ENCODE measurements at regions not wholly inside any gene's neighbourhood (a gene's known extent, or its start where the extent isn't known, plus 50 kb on each side); places are given as distances from the start of the nearest gene placed in this dataset.
A peak's percentile ranks its signal among the peaks of the same experiment; 100 is the strongest.

GRCh38 chr6:115398607-115399006, 662.1 kb downstream of the FRK start:
- DNase-seq, result no peak

GRCh38 chr6:115396112-115396906, 664.4 kb downstream of the FRK start:
- DNase-seq, result no peak

- no peak for DNase-seq
Measured at GRCh38 chr6:115393821-115394220, 666.9 kb downstream of the FRK start.

DNA sequence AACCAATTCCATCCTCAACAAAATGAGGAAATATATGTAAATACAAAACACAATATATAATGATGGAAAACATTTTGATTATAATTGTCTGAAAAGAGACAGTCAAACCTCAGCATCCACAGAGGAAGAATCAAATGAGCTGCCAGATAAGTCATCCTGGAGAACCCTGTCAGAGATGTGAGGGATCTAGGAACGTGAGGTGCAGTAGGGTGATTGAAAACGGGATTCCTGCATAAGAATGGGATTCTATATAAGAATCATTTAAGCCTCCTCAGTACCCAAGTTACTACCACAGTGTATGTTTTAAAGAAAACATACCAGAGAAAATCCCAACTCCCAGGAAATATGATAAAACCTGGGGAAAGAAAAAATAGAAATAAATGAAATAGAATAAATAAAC, 690.5 kb downstream of the FRK start:
- DNase-seq, result no peak

DNA sequence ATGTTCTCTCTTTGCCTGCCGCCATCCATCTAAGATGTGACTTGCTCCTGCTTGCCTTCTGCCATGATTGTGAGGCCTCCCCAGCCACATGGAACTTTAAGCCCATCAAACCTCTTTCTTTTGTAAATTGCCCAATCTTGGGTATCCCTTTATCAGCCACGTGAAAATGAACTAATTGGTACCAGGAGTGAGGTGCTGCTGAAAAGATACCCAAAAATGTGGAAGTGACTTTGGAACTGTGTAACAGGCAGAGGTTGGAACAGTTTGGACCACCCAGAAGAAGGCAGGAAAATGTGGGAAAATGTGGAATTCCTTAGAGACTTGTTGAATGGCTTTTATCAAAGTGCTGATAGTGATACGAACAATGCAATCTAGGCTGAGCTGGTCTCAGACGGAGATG, 694.9 kb downstream of the FRK start:
- no peak for DNase-seq

DNA sequence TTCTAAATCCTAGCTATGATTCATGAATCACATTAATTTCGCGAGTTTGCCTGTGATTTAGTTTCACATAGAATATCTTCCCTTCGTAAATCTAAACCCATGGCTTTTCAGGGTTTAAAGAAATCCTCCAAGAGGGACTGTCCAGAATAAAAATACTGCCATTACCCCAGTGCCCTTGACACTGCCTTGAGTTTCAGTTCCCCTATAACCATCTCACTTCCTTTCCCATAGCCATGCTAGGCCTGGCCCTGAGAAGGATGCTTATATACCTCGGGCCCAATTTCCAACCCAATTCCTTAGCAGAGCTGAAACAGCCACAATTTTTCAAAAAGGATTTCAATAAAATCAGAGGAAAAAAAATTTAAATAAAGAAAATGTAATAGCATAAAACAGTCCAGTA, 697.3 kb downstream of the FRK start:
- DNase-seq, result no peak

GRCh38 chr6:115362234-115362633, 698.5 kb downstream of the FRK start:
- no peak for DNase-seq

- DNase-seq, result no peak
Measured at GRCh38 chr6:115360602-115361325, 699.9 kb downstream of the FRK start.

GRCh38 chr6:115358616-115359015, 702.1 kb downstream of the FRK start:
- DNase-seq, result no peak

DNA sequence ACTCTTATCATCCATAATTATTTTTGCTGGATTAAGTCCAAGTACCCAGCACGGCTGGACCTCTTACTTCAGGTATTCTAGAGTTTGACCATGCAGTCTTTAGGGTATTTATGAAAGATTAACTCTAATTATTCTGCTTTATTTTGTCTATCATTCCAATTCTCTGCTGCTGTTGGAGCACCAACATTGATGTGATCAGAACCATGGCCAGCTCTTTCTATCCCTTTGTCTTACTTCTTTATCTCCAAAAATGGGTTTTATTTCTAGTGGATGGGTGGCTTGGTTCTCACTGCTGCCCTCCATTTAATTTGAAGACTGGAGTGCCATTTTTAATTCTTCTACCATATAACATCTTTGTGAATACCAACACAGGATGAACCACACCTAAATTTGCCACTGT, 704.3 kb downstream of the FRK start:
- DNase-seq, result no peak

- DNase-seq, result no peak
Measured at GRCh38 chr6:115323001-115323400, 737.7 kb downstream of the FRK start.

GRCh38 chr6:115319823-115320222, 740.9 kb downstream of the FRK start:
- DNase-seq, result no peak

GRCh38 chr6:115310156-115310555, 750.5 kb downstream of the FRK start:
- peak; percentile 46 for DNase-seq

DNA sequence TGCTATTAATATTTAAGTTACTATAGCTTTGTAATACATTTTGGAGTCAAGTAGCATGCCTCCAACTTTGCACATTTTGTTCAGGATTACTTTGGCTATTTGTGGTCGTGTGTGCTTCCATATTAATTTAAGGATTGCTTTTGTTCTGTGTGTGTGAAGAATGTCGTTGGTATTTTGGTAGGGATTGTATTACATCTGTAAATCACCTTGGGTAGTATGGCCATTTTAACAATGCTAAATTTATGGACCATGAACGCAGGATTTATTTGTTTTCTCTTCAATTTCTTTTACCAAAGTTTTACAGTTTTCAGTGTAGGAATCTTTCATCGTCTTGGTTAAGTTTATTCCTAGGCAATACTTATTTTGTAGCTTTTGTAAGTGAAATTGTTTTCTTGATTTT, 758.0 kb downstream of the FRK start:
- DNase-seq, result no peak

DNA sequence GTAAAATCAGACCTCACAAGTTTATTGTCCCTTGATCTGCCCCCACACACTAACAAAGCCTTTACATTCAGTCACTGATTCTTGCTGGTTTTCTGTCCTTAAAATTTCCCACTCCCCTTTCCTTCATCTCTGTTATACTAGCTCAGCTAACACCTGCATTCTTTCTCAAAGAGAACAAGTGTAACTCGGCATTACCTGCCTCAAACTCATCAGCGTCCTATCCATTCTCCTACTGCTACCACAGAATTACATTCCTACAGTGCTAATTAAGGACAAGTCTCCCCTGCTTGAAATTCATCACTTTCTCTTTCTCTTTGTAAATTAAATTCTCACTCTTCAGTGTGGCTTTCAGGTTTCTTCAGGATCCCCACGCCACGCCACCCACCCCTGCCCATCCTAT, 773.2 kb downstream of the FRK start:
- no peak for DNase-seq

GRCh38 chr6:115276881-115277565, 783.7 kb downstream of the FRK start:
- DNase-seq, result no peak

GRCh38 chr6:115272311-115272710, 788.4 kb downstream of the FRK start:
- DNase-seq, result no peak

- DNase-seq, result peak; percentile 36
Measured at GRCh38 chr6:115271434-115271833, 789.3 kb downstream of the FRK start.

GRCh38 chr6:115270953-115271352, 789.7 kb downstream of the FRK start:
- no peak for DNase-seq

DNA sequence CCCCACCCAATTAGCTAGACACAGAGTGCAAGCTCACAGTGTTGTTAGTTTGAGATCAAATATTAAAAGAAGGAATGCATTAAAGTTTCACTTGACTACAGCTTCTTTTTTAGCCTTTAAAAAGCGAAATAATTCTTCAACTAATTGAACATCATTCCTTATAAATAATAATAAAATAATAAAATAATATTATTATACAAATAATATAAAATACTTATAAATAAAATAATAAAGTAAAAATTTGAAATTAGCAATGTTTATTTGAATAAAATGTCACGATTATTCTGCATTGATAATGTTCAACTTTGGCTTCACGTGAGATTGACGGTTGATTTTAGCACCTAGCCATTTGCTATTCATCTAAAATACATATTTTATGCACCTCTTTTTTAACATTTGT, 819.3 kb downstream of the FRK start:
- no peak for DNase-seq

- no peak for DNase-seq
Measured at GRCh38 chr6:115221198-115221597, 839.5 kb downstream of the FRK start.

GRCh38 chr6:115220551-115221159, 840.0 kb downstream of the FRK start:
- DNase-seq, result no peak

DNA sequence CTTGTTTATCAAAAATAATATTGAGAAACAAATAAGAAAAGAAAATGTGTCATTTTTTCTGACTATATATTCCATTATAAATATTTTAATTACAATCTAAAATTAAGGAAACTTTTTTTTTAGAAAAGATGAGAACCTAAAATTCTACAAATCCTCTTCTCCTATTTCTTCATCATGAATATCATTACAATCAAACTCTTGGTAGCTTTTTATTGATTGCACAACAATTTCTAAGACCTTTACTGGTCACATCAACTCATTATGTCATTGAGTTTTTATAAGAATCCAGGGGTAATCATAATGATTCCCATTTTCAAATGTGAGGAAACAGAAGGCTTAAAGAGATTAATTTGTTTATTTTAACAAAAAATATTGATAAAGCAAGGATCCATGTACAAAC, 841.0 kb downstream of the FRK start:
- no peak for DNase-seq

GRCh38 chr6:115216835-115217234, 843.9 kb downstream of the FRK start:
- no peak for DNase-seq
